Neural cell (in vitro differentiated cells): ENCODE measurements at regions not wholly inside any gene's neighbourhood (a gene's known extent, or its start where the extent isn't known, plus 50 kb on each side); places are given as distances from the start of the nearest gene placed in this dataset.

Source experiments
- EZH2 ChIP-seq: fragments of 200-600, 300-800 bp; shearing (Covaris generic), sonication (generic); IDR thresholded peaks from 2 replicates; pipeline ENCODE4 v1.6.1; 2014; ENCODE audit warnings: antibody characterized with exemption, low read length, borderline replicate concordance, mild to moderate bottlenecking; ENCODE audit not compliant: insufficient read depth, poor library complexity, severe bottlenecking
- SMC3 ChIP-seq: fragments of 450-650 bp; conservative IDR thresholded peaks from 2 replicates; pipeline ENCODE4 v1.6.1; 2014; ENCODE audit warnings: antibody characterized with exemption, mild to moderate bottlenecking, moderate library complexity; ENCODE audit not compliant: poor library complexity
- TF ChIP-seq, protein P1 (sequence below): fragments of 450-650 bp; IDR thresholded peaks from 2 replicates; pipeline ENCODE4 v1.5.1; 2014; ENCODE audit warnings: antibody characterized with exemption, mild to moderate bottlenecking, moderate library complexity; ENCODE audit not compliant: poor library complexity, severe bottlenecking

DNA sequence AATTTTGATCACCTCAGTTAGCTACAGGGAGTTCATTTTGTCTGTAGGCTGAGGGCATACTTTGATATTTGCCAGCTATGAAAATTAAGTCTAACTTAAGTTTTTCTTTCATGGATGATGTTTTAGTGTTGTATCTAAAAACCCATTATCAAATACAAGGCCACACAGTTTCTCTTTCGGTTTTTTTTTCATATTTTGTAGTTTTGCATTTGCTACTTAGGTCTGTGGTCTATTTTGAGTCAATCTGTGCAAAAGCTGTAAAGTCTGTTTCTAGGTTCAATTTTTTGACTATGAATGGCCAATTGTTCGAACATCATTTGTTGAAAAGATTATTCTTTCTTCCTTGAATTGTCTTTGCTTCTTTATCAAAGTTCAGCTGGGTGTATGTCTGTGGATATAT, 895.6 kb upstream of the ANO3 start:
- TF ChIP-seq, protein P1, sequence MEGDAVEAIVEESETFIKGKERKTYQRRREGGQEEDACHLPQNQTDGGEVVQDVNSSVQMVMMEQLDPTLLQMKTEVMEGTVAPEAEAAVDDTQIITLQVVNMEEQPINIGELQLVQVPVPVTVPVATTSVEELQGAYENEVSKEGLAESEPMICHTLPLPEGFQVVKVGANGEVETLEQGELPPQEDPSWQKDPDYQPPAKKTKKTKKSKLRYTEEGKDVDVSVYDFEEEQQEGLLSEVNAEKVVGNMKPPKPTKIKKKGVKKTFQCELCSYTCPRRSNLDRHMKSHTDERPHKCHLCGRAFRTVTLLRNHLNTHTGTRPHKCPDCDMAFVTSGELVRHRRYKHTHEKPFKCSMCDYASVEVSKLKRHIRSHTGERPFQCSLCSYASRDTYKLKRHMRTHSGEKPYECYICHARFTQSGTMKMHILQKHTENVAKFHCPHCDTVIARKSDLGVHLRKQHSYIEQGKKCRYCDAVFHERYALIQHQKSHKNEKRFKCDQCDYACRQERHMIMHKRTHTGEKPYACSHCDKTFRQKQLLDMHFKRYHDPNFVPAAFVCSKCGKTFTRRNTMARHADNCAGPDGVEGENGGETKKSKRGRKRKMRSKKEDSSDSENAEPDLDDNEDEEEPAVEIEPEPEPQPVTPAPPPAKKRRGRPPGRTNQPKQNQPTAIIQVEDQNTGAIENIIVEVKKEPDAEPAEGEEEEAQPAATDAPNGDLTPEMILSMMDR: no peak
- TF ChIP-seq EZH2: no peak
- no peak for TF ChIP-seq SMC3
